HCT116 (cell line): ENCODE measurements at regions not wholly inside any gene's neighbourhood (a gene's known extent, or its start where the extent isn't known, plus 50 kb on each side); places are given as distances from the start of the nearest gene placed in this dataset.

Experiments used
- ATAC-seq: fragments of 200-7000 bp; cut with Tn5 transposase; 2 replicates; pipeline ENCODE4 v1.9.1; 2020; ENCODE audit warnings: mild to moderate bottlenecking, moderate library complexity
- BruUV-seq: library from RNA; stranded (reverse); fragments of 400-500 nt; replicated peaks from 2 replicates; lab custom pipeline; 2021; lab: Mats Ljungman, UMichigan
- CTCF ChIA-PET: fragments of 300-600 bp; sonication (Branson Sonifier 250); formaldehyde crosslinking; loops from one replicate; lab custom pipeline; 2021; ENCODE audit warnings: antibody characterized with exemption; lab: Charles Lee
- POLR2A ChIA-PET: fragments of 300-600, 350-600 bp; sonication (Branson Sonifier 250); formaldehyde crosslinking; loops from one replicate; lab custom pipeline; 2021; ENCODE audit warnings: antibody characterized with exemption; lab: Charles Lee
- RAD21 ChIA-PET, 2 experiments: fragments of 300-600 bp; sonication (Branson Sonifier 250); formaldehyde crosslinking; loops; one replicate each; lab custom pipeline; 2023; ENCODE audit warnings: low total read pairs in 2 of 2; ENCODE audit not compliant: uncharacterized antibody in 2 of 2, unreplicated experiment in 2 of 2, low non-redundant PET in 1 of 2; lab: Charles Lee
- DNase-seq: peaks from one replicate; pipeline ENCODE4 v3.0.0-alpha.2; 2010; ENCODE audit warnings: low read depth, low spot score
- H2AFZ ChIP-seq: fragments of 200-600 bp; shearing (Covaris generic), sonication (generic); 2 replicates; pipeline ENCODE4 v1.6.1; 2017; ENCODE audit warnings: low read depth, mixed run types, mixed read lengths, antibody characterized with exemption, low read length; ENCODE audit not compliant: poor library complexity, severe bottlenecking
- H3K27ac ChIP-seq: 2 replicates; pipeline ENCODE4 v1.5.1; 2012; ENCODE audit warnings: low read depth, low read length
- H3K27me3 ChIP-seq: fragments of 200-600 bp; sonication (generic); 2 replicates; pipeline ENCODE4 v1.6.1; 2016; ENCODE audit warnings: mixed run types, low read length, mixed read lengths; ENCODE audit not compliant: insufficient read depth
- H3K36me3 ChIP-seq, 2 experiments: fragments of 200-500 bp in 1 of 2; fragments of 200-600 bp in 1 of 2; sonication (Bioruptor generic) in 1 of 2; sonication (generic) in 1 of 2; 2 replicates each; pipeline versions ENCODE4 v1.5.1 to v1.6.1; 2014 to 2016; ENCODE audit warnings: low read length in 2 of 2, inconsistent platforms in 1 of 2, mixed read lengths in 1 of 2, mixed run types in 1 of 2; ENCODE audit not compliant: insufficient read depth in 2 of 2, control insufficient read depth in 1 of 2
- H3K4me1 ChIP-seq, 2 experiments: fragments of 200-600 bp in 1 of 2; sonication (generic) in 1 of 2; 2 replicates each; pipeline versions ENCODE4 v1.5.1 to v1.6.1; 2012 to 2017; ENCODE audit warnings: low read length in 2 of 2, inconsistent platforms in 1 of 2, mild to moderate bottlenecking in 1 of 2, mixed read lengths in 1 of 2, mixed run types in 1 of 2, moderate library complexity in 1 of 2; ENCODE audit not compliant: insufficient read depth in 2 of 2, control insufficient read depth in 1 of 2
- H3K4me2 ChIP-seq: fragments of 200-600 bp; sonication (generic); 2 replicates; pipeline ENCODE4 v1.6.1; 2017; ENCODE audit warnings: mixed run types, low read length, mixed read lengths
- H3K4me3 ChIP-seq, 2 experiments: fragments of 200-600 bp in 1 of 2; sonication (generic) in 1 of 2; replicated peaks in 1 of 2; 2 replicates each; pipeline ENCODE4 v1.5.1; 2011 to 2016; ENCODE audit warnings: low read length in 2 of 2, control low read depth in 1 of 2, low read depth in 1 of 2, mild to moderate bottlenecking in 1 of 2, mixed read lengths in 1 of 2, mixed run types in 1 of 2
- H3K79me2 ChIP-seq: fragments of 200-600 bp; sonication (generic); 2 replicates; pipeline ENCODE4 v1.6.1; 2017; ENCODE audit warnings: mild to moderate bottlenecking, mixed run types, low read length, moderate library complexity, mixed read lengths; ENCODE audit not compliant: insufficient read depth
- H3K9ac ChIP-seq: fragments of 200-600 bp; sonication (generic); 2 replicates; pipeline ENCODE4 v1.6.1; 2016; ENCODE audit warnings: low read length, mixed read lengths
- H3K9me2 ChIP-seq: fragments of 200-600 bp; sonication (generic), shearing (Covaris generic); 2 replicates; pipeline ENCODE4 v1.6.1; 2017; ENCODE audit warnings: mixed run types, mild to moderate bottlenecking, moderate library complexity; ENCODE audit not compliant: insufficient read depth
- H3K9me3 ChIP-seq, 2 experiments: fragments of 200-500 bp in 1 of 2; fragments of 200-600 bp in 1 of 2; sonication (Bioruptor generic) in 1 of 2; sonication (generic) in 1 of 2; 2 replicates each; pipeline ENCODE4 v1.6.1; 2014 to 2017; ENCODE audit warnings: low read length in 2 of 2, mixed read lengths in 2 of 2, inconsistent platforms in 1 of 2, low read depth in 1 of 2, mild to moderate bottlenecking in 1 of 2, mixed run types in 1 of 2, moderate library complexity in 1 of 2; ENCODE audit not compliant: control insufficient read depth in 1 of 2, insufficient read depth in 1 of 2
- H4K20me1 ChIP-seq: fragments of 200-600 bp; sonication (generic), shearing (Covaris generic); 2 replicates; pipeline ENCODE4 v1.6.1; 2017; ENCODE audit warnings: mixed run types, mild to moderate bottlenecking, moderate library complexity; ENCODE audit not compliant: insufficient read depth
- CBX3 ChIP-seq: IDR thresholded peaks from 2 replicates; pipeline ENCODE4 v1.6.1; 2012; ENCODE audit warnings: low read depth
- CEBPB ChIP-seq: IDR thresholded peaks from 2 replicates; pipeline ENCODE4 v1.6.1; 2012; ENCODE audit warnings: low read depth
- EGR1 ChIP-seq: IDR thresholded peaks from 2 replicates; pipeline ENCODE4 v1.6.1; 2012; ENCODE audit warnings: low read depth
- EZH2phosphoT487 ChIP-seq: fragments of 200-600 bp; IDR thresholded peaks from 2 replicates; pipeline ENCODE4 v1.6.1; 2018; ENCODE audit warnings: antibody characterized with exemption, borderline replicate concordance
- POLR2A ChIP-seq: IDR thresholded peaks from 2 replicates; pipeline ENCODE4 v1.7.0; 2011; ENCODE audit warnings: borderline replicate concordance; ENCODE audit not compliant: insufficient read depth, insufficient read length; ENCODE audit errors: extremely low read depth
- POLR2AphosphoS5 ChIP-seq: IDR thresholded peaks from 2 replicates; pipeline ENCODE4 v1.6.1; 2011; ENCODE audit warnings: mild to moderate bottlenecking, low read depth, low read length, moderate library complexity
- SIN3A ChIP-seq: IDR thresholded peaks from 2 replicates; pipeline ENCODE4 v1.6.1; 2012; ENCODE audit warnings: low read depth
- SP1 ChIP-seq: IDR thresholded peaks from 2 replicates; pipeline ENCODE4 v1.6.1; 2012; ENCODE audit warnings: low read depth
- SRF ChIP-seq: IDR thresholded peaks from 2 replicates; pipeline ENCODE4 v1.6.1; 2012; ENCODE audit warnings: low read depth
- TCF7L2 ChIP-seq: IDR thresholded peaks from 2 replicates; pipeline ENCODE4 v1.7.0; 2011; ENCODE audit warnings: borderline replicate concordance, inconsistent platforms; ENCODE audit not compliant: insufficient read depth, insufficient read length; ENCODE audit errors: extremely low read depth
- YY1 ChIP-seq: IDR thresholded peaks from 2 replicates; pipeline ENCODE4 v1.6.1; 2011; ENCODE audit warnings: low read length, low read depth, moderate library complexity, mild to moderate bottlenecking; ENCODE audit not compliant: insufficient replicate concordance; ENCODE audit errors: extremely low read depth
- ZFX ChIP-seq: fragments of 450-650 bp; IDR thresholded peaks from 2 replicates; pipeline ENCODE4 v1.6.1; 2017
- intact Hi-C: fragments of 100-400 bp; cut with micrococcal nuclease; formaldehyde crosslinking; loops from 2 replicates; pipeline ENCODE4 v1.10.0; 2022
- TF ChIP-seq, protein P1 (sequence below): IDR thresholded peaks from 2 replicates; pipeline ENCODE4 v1.6.1; 2011; ENCODE audit warnings: mild to moderate bottlenecking, low read length, moderate library complexity; ENCODE audit not compliant: insufficient replicate concordance; ENCODE audit errors: extremely low read depth

DNA sequence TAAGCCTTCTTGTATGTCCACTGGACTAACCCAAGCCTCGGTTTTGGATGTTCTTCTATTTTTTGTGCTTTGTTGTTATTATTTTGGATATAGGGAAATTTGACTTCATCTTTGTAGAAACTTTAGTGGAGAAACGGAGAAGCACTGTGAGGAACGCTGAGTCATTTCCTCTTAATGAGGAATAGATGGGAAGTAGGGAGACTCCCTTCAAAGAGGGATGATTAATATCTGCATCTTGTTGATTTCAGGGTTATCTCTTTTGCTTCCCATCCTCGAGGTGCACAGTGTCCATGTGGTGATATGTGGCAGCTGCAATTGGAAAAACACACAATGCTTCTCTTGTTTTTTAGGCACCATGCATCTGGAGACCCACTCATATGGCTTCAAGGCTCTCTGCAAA, 1147.9 kb downstream of the NLGN4X start:
- no peak for TF ChIP-seq CEBPB
- TF ChIP-seq YY1 = no peak
- no peak for TF ChIP-seq CBX3
- no peak for TF ChIP-seq EGR1
- TF ChIP-seq POLR2A = no peak
- TF ChIP-seq ZFX = no peak
- RAD21 ChIA-PET = no interaction called here
- ATAC-seq (no peak), DNase-seq (no peak)
- H3K36me3 ChIP-seq = no peaks in the 10 kb centered on the region
- no peaks in the 10 kb centered on the region for H4K20me1 ChIP-seq
- no TSS peak for BruUV-seq
- no peak overlapping the region for H2AFZ ChIP-seq
- H3K4me2 ChIP-seq = no peak overlapping the region
- no peaks in the 10 kb centered on the region for H3K79me2 ChIP-seq
- no peak overlapping the region for H3K9ac ChIP-seq
- H3K9me2 ChIP-seq = no peaks in the 10 kb centered on the region
- POLR2A ChIA-PET = no interaction called here
- no peaks in the 10 kb centered on the region for H3K4me1 ChIP-seq
- no peak overlapping the region for H3K27ac ChIP-seq
- H3K27me3 ChIP-seq = no peaks in the 10 kb centered on the region
- intact Hi-C loops = no loop called here
- CTCF ChIA-PET = no interaction called here
- H3K4me3 ChIP-seq = no peak overlapping the region
- no peaks in the 10 kb centered on the region for H3K9me3 ChIP-seq

DNA sequence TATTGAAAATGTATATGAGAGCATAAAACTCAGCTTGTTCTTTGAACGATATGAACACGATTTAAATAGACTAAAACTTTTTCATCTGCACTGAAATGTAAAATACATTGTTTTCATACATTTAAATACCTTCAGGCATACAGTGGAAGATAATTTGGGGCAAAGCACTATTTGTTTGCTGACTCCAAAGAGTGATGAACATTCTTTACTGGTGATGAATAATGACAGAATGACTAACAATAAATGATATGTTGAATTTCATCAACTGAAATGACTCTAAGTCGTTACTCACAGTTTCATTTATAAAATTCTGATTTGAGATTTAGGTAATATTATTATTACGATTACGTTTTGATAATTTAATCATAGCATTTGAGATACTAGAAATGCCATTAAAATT, 1160.1 kb downstream of the NLGN4X start:
- H3K9me2 ChIP-seq = no peaks in the 10 kb centered on the region
- DNase-seq (no peak), ATAC-seq (no peak)
- no TSS peak for BruUV-seq
- H3K4me1 ChIP-seq = no peaks in the 10 kb centered on the region
- no peak overlapping the region for H2AFZ ChIP-seq
- TF ChIP-seq SIN3A = no peak
- TF ChIP-seq, protein P1, sequence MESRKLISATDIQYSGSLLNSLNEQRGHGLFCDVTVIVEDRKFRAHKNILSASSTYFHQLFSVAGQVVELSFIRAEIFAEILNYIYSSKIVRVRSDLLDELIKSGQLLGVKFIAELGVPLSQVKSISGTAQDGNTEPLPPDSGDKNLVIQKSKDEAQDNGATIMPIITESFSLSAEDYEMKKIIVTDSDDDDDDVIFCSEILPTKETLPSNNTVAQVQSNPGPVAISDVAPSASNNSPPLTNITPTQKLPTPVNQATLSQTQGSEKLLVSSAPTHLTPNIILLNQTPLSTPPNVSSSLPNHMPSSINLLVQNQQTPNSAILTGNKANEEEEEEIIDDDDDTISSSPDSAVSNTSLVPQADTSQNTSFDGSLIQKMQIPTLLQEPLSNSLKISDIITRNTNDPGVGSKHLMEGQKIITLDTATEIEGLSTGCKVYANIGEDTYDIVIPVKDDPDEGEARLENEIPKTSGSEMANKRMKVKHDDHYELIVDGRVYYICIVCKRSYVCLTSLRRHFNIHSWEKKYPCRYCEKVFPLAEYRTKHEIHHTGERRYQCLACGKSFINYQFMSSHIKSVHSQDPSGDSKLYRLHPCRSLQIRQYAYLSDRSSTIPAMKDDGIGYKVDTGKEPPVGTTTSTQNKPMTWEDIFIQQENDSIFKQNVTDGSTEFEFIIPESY = no peak
- no peak for TF ChIP-seq CEBPB
- TF ChIP-seq SP1 = no peak
- TF ChIP-seq SRF = no peak
- no peak for TF ChIP-seq TCF7L2
- no peak for TF ChIP-seq EZH2phosphoT487
- TF ChIP-seq CBX3 = no peak
- no peak for TF ChIP-seq POLR2AphosphoS5
- no peak for TF ChIP-seq YY1
- H3K27me3 ChIP-seq = no peaks in the 10 kb centered on the region
- H4K20me1 ChIP-seq = no peaks in the 10 kb centered on the region
- POLR2A ChIA-PET = no interaction called here
- H3K79me2 ChIP-seq = no peaks in the 10 kb centered on the region
- RAD21 ChIA-PET = no interaction called here
- H3K36me3 ChIP-seq = no peaks in the 10 kb centered on the region
- no peak overlapping the region for H3K4me3 ChIP-seq
- CTCF ChIA-PET = no interaction called here
- intact Hi-C loops = no loop called here
- no peak overlapping the region for H3K4me2 ChIP-seq
- H3K9ac ChIP-seq = no peak overlapping the region
- H3K9me3 ChIP-seq = no peaks in the 10 kb centered on the region
- no peak overlapping the region for H3K27ac ChIP-seq
